GM06990 (cell line): ENCODE measurements at regions not wholly inside any gene's neighbourhood (a gene's known extent, or its start where the extent isn't known, plus 50 kb on each side); places are given as distances from the start of the nearest gene placed in this dataset.
"Not testable (repeated sequence)": the region's sequence is repeated elsewhere in the genome, so short reads cannot be mapped to it uniquely, and the experiment has no call there.

Experiments used
- DNase-seq: peaks from one replicate; pipeline ENCODE4 v3.0.0-alpha.2; 2011; ENCODE audit not compliant: insufficient read length; ENCODE audit errors: extremely low read depth
- H3K27me3 ChIP-seq: replicated peaks from 2 replicates; pipeline ENCODE4 v1.6.0; 2011; ENCODE audit warnings: low read length; ENCODE audit not compliant: control insufficient read depth, insufficient read depth
- H3K36me3 ChIP-seq: 2 replicates; pipeline ENCODE4 v1.5.1; 2011; ENCODE audit warnings: low read length; ENCODE audit not compliant: control insufficient read depth, insufficient read depth
- H3K4me3 ChIP-seq: replicated peaks from 2 replicates; pipeline ENCODE4 v1.5.1; 2011; ENCODE audit warnings: low read depth, mild to moderate bottlenecking, control low read depth, low read length
- CTCF ChIP-seq: IDR thresholded peaks from 2 replicates; pipeline ENCODE4 v1.5.1; 2011; ENCODE audit warnings: low read length, control low read depth, mild to moderate bottlenecking, inconsistent platforms; ENCODE audit not compliant: insufficient read depth, poor library complexity, severe bottlenecking

GRCh38 chr3:165607221-165607620 is 230.0 kb downstream of the BCHE start:
- no peak for DNase-seq
- Histone ChIP-seq H3K27me3 (no peaks in the 10 kb centered on the region), H3K36me3 (no peaks in the 10 kb centered on the region), H3K4me3 (no peak overlapping the region)
- no peak for TF ChIP-seq CTCF

GRCh38 chr3:165603196-165603595 is 234.0 kb downstream of the BCHE start:
- H3K27me3 ChIP-seq, result no peaks in the 10 kb centered on the region
- H3K36me3 ChIP-seq, result no peaks in the 10 kb centered on the region
- H3K4me3 ChIP-seq, result no peak overlapping the region
- DNase-seq, result no peak
- TF ChIP-seq CTCF, result no peak

GRCh38 chr3:165572566-165572965 is 264.7 kb downstream of the BCHE start:
- H3K27me3 ChIP-seq, H3K36me3 ChIP-seq, DNase-seq, H3K4me3 ChIP-seq: not testable (repeated sequence)

GRCh38 chr3:165568907-165569462 is 268.2 kb downstream of the BCHE start:
- no peak overlapping the region for H3K4me3 ChIP-seq
- TF ChIP-seq CTCF, result no peak
- DNase-seq, result no peak
- H3K27me3 ChIP-seq, result no peaks in the 10 kb centered on the region
- H3K36me3 ChIP-seq, result no peaks in the 10 kb centered on the region

GRCh38 chr3:165555785-165556184 is 281.4 kb downstream of the BCHE start:
- Histone ChIP-seq H3K27me3 (no peaks in the 10 kb centered on the region), H3K4me3 (no peak overlapping the region), H3K36me3 (no peaks in the 10 kb centered on the region)
- no peak for DNase-seq
- TF ChIP-seq CTCF, result no peak

GRCh38 chr3:165553371-165553770 is 283.9 kb downstream of the BCHE start:
- no peak for DNase-seq
- Histone ChIP-seq H3K36me3 (no peaks in the 10 kb centered on the region), H3K27me3 (no peaks in the 10 kb centered on the region), H3K4me3 (no peak overlapping the region)
- TF ChIP-seq CTCF, result no peak
